ENCODE measurements at regions not wholly inside any gene's neighbourhood (a gene's known extent, or its start where the extent isn't known, plus 50 kb on each side); places are given as distances from the start of the nearest gene placed in this dataset.

- H3K4me1 ChIP-seq (ENCODE audit: control insufficient read depth, insufficient read depth, low read length) = peaks cover 7% of the 10 kb centered on the region; the same call in 1 of the 2 replicates
- H3K27me3 ChIP-seq (ENCODE audit: control insufficient read depth, insufficient read depth, low read length) = peaks cover 54% of the 10 kb centered on the region
- no peak overlapping the region for H3K27ac ChIP-seq (ENCODE audit: low read depth, low read length)
- no peak overlapping the region for H3K9ac ChIP-seq (ENCODE audit: low read length)
- H3K36me3 ChIP-seq (ENCODE audit: control insufficient read depth, insufficient read depth, low read length) = no peaks in the 10 kb centered on the region
- no peak overlapping the region for H3K4me3 ChIP-seq (ENCODE audit: low read depth, low read length)
- H3K9me3 ChIP-seq (ENCODE audit: control insufficient read depth, insufficient read depth, low read depth, low read length) = no peaks in the 10 kb centered on the region
Measured at GRCh38 chr5:104652271-104652861, 1089.8 kb upstream of the NUDT12 start.

- H3K9me3 ChIP-seq (ENCODE audit: control insufficient read depth, insufficient read depth, low read depth, low read length) = no peaks in the 10 kb centered on the region
- H3K4me1 ChIP-seq (ENCODE audit: control insufficient read depth, insufficient read depth, low read length) = peaks cover 7% of the 10 kb centered on the region; the same call in 1 of the 2 replicates
- peaks cover 65% of the 10 kb centered on the region for H3K27me3 ChIP-seq (ENCODE audit: control insufficient read depth, insufficient read depth, low read length)
- H3K27ac ChIP-seq (ENCODE audit: low read depth, low read length) = no peak overlapping the region
- no peak overlapping the region for H3K9ac ChIP-seq (ENCODE audit: low read length)
- H3K4me3 ChIP-seq (ENCODE audit: low read depth, low read length) = no peak overlapping the region
- H3K36me3 ChIP-seq (ENCODE audit: control insufficient read depth, insufficient read depth, low read length) = no peaks in the 10 kb centered on the region
Measured at GRCh38 chr5:104650313-104651055, 1087.9 kb upstream of the NUDT12 start.

GRCh38 chr5:104646416-104646815, 1083.8 kb upstream of the NUDT12 start:
- Histone ChIP-seq H3K4me1 (ENCODE audit: control insufficient read depth, insufficient read depth, low read length) (peaks cover 7% of the 10 kb centered on the region; the same call in 1 of the 2 replicates), H3K36me3 (ENCODE audit: control insufficient read depth, insufficient read depth, low read length) (no peaks in the 10 kb centered on the region), H3K27me3 (ENCODE audit: control insufficient read depth, insufficient read depth, low read length) (peaks cover 50% of the 10 kb centered on the region), H3K27ac (ENCODE audit: low read depth, low read length) (no peak overlapping the region), H3K9me3 (ENCODE audit: control insufficient read depth, insufficient read depth, low read depth, low read length) (no peaks in the 10 kb centered on the region), H3K4me3 (ENCODE audit: low read depth, low read length) (no peak overlapping the region), H3K9ac (ENCODE audit: low read length) (no peak overlapping the region)

GRCh38 chr5:104643320-104643719, 1080.7 kb upstream of the NUDT12 start:
- Histone ChIP-seq H3K9ac (ENCODE audit: low read length) (no peak overlapping the region), H3K9me3 (ENCODE audit: control insufficient read depth, insufficient read depth, low read depth, low read length) (no peaks in the 10 kb centered on the region), H3K4me3 (ENCODE audit: low read depth, low read length) (no peak overlapping the region), H3K36me3 (ENCODE audit: control insufficient read depth, insufficient read depth, low read length) (no peaks in the 10 kb centered on the region), H3K27me3 (ENCODE audit: control insufficient read depth, insufficient read depth, low read length) (peaks cover 25% of the 10 kb centered on the region; the same call in 1 of the 2 replicates), H3K27ac (ENCODE audit: low read depth, low read length) (no peak overlapping the region), H3K4me1 (ENCODE audit: control insufficient read depth, insufficient read depth, low read length) (no peaks in the 10 kb centered on the region)

GRCh38 chr5:104635227-104635626, 1072.6 kb upstream of the NUDT12 start:
- Histone ChIP-seq H3K4me3 (ENCODE audit: low read depth, low read length) (no peak overlapping the region), H3K9me3 (ENCODE audit: control insufficient read depth, insufficient read depth, low read depth, low read length) (no peaks in the 10 kb centered on the region), H3K27me3 (ENCODE audit: control insufficient read depth, insufficient read depth, low read length) (no peaks in the 10 kb centered on the region), H3K27ac (ENCODE audit: low read depth, low read length) (no peak overlapping the region), H3K4me1 (ENCODE audit: control insufficient read depth, insufficient read depth, low read length) (no peaks in the 10 kb centered on the region), H3K9ac (ENCODE audit: low read length) (no peak overlapping the region), H3K36me3 (ENCODE audit: control insufficient read depth, insufficient read depth, low read length) (no peaks in the 10 kb centered on the region)

- H3K4me3 ChIP-seq (ENCODE audit: low read depth, low read length) = no peak overlapping the region
- 0 out of 2 replicates have a peak, but pooled peaks cover 5% of the 10 kb centered on the region for H3K9me3 ChIP-seq (ENCODE audit: control insufficient read depth, insufficient read depth, low read depth, low read length)
- no peak overlapping the region for H3K27ac ChIP-seq (ENCODE audit: low read depth, low read length)
- no peak overlapping the region for H3K9ac ChIP-seq (ENCODE audit: low read length)
- no peaks in the 10 kb centered on the region for H3K4me1 ChIP-seq (ENCODE audit: control insufficient read depth, insufficient read depth, low read length)
- H3K36me3 ChIP-seq (ENCODE audit: control insufficient read depth, insufficient read depth, low read length) = no peaks in the 10 kb centered on the region
- H3K27me3 ChIP-seq (ENCODE audit: control insufficient read depth, insufficient read depth, low read length) = no peaks in the 10 kb centered on the region
Measured at GRCh38 chr5:104628911-104629310, 1066.3 kb upstream of the NUDT12 start.

GRCh38 chr5:104626122-104626521, 1063.5 kb upstream of the NUDT12 start:
- Histone ChIP-seq H3K27ac (ENCODE audit: low read depth, low read length) (no peak overlapping the region), H3K36me3 (ENCODE audit: control insufficient read depth, insufficient read depth, low read length) (no peaks in the 10 kb centered on the region), H3K9ac (ENCODE audit: low read length) (no peak overlapping the region), H3K4me3 (ENCODE audit: low read depth, low read length) (no peak overlapping the region), H3K9me3 (ENCODE audit: control insufficient read depth, insufficient read depth, low read depth, low read length) (0 out of 2 replicates have a peak, but pooled peaks cover 5% of the 10 kb centered on the region), H3K27me3 (ENCODE audit: control insufficient read depth, insufficient read depth, low read length) (no peaks in the 10 kb centered on the region), H3K4me1 (ENCODE audit: control insufficient read depth, insufficient read depth, low read length) (no peaks in the 10 kb centered on the region)

GRCh38 chr5:104612005-104612404, 1049.4 kb upstream of the NUDT12 start:
- H3K27me3 ChIP-seq (ENCODE audit: control insufficient read depth, insufficient read depth, low read length) = no peaks in the 10 kb centered on the region
- peaks cover 5% of the 10 kb centered on the region; the same call in 1 of the 2 replicates for H3K4me1 ChIP-seq (ENCODE audit: control insufficient read depth, insufficient read depth, low read length)
- H3K9me3 ChIP-seq (ENCODE audit: control insufficient read depth, insufficient read depth, low read depth, low read length) = no peaks in the 10 kb centered on the region
- H3K4me3 ChIP-seq (ENCODE audit: low read depth, low read length) = no peak overlapping the region
- H3K27ac ChIP-seq (ENCODE audit: low read depth, low read length) = no peak overlapping the region
- H3K9ac ChIP-seq (ENCODE audit: low read length) = no peak overlapping the region
- H3K36me3 ChIP-seq (ENCODE audit: control insufficient read depth, insufficient read depth, low read length) = no peaks in the 10 kb centered on the region

GRCh38 chr5:104611135-104611767, 1048.7 kb upstream of the NUDT12 start:
- Histone ChIP-seq H3K4me1 (ENCODE audit: control insufficient read depth, insufficient read depth, low read length) (peaks cover 5% of the 10 kb centered on the region; the same call in 1 of the 2 replicates), H3K9me3 (ENCODE audit: control insufficient read depth, insufficient read depth, low read depth, low read length) (no peaks in the 10 kb centered on the region), H3K9ac (ENCODE audit: low read length) (no peak overlapping the region), H3K27me3 (ENCODE audit: control insufficient read depth, insufficient read depth, low read length) (no peaks in the 10 kb centered on the region), H3K27ac (ENCODE audit: low read depth, low read length) (no peak overlapping the region), H3K4me3 (ENCODE audit: low read depth, low read length) (no peak overlapping the region), H3K36me3 (ENCODE audit: control insufficient read depth, insufficient read depth, low read length) (no peaks in the 10 kb centered on the region)

- no peak overlapping the region for H3K27ac ChIP-seq (ENCODE audit: low read depth, low read length)
- no peak overlapping the region for H3K4me3 ChIP-seq (ENCODE audit: low read depth, low read length)
- no peaks in the 10 kb centered on the region for H3K36me3 ChIP-seq (ENCODE audit: control insufficient read depth, insufficient read depth, low read length)
- H3K27me3 ChIP-seq (ENCODE audit: control insufficient read depth, insufficient read depth, low read length) = no peaks in the 10 kb centered on the region
- peaks cover 2% of the 10 kb centered on the region; the same call in 1 of the 2 replicates for H3K4me1 ChIP-seq (ENCODE audit: control insufficient read depth, insufficient read depth, low read length)
- no peaks in the 10 kb centered on the region for H3K9me3 ChIP-seq (ENCODE audit: control insufficient read depth, insufficient read depth, low read depth, low read length)
- no peak overlapping the region for H3K9ac ChIP-seq (ENCODE audit: low read length)
Measured at GRCh38 chr5:104606258-104606829, 1043.8 kb upstream of the NUDT12 start.

GRCh38 chr5:104599726-104600125, 1037.1 kb upstream of the NUDT12 start:
- Histone ChIP-seq H3K27me3 (ENCODE audit: control insufficient read depth, insufficient read depth, low read length) (no peaks in the 10 kb centered on the region), H3K9me3 (ENCODE audit: control insufficient read depth, insufficient read depth, low read depth, low read length) (peaks cover 14% of the 10 kb centered on the region), H3K4me1 (ENCODE audit: control insufficient read depth, insufficient read depth, low read length) (no peaks in the 10 kb centered on the region), H3K36me3 (ENCODE audit: control insufficient read depth, insufficient read depth, low read length) (no peaks in the 10 kb centered on the region), H3K4me3 (ENCODE audit: low read depth, low read length) (no peak overlapping the region), H3K27ac (ENCODE audit: low read depth, low read length) (no peak overlapping the region), H3K9ac (ENCODE audit: low read length) (no peak overlapping the region)

All from HUES6 (cell line).